HK-2 (cell line): ENCODE measurements at regions not wholly inside any gene's neighbourhood (a gene's known extent, or its start where the extent isn't known, plus 50 kb on each side); places are given as distances from the start of the nearest gene placed in this dataset.

Source experiments
- DNase-seq: peaks from one replicate; pipeline ENCODE4 v3.0.0-alpha.2; 2018; ENCODE audit not compliant: unreplicated experiment

- DNase-seq: no peak
These were observed 578.5 kb downstream of the BMP2 start for GRCh38 chr20:7346026-7346425.

- no peak for DNase-seq
These were observed 579.1 kb downstream of the BMP2 start for GRCh38 chr20:7346562-7346961.

- DNase-seq: no peak
These were observed 579.9 kb downstream of the BMP2 start for GRCh38 chr20:7347409-7347808.

GRCh38 chr20:7348253-7348652, 580.8 kb downstream of the BMP2 start:
- no peak for DNase-seq

- DNase-seq: no peak
These were observed 584.7 kb downstream of the BMP2 start for GRCh38 chr20:7352165-7352564.

GRCh38 chr20:7355051-7355450, 585.2 kb downstream of the HAO1 start:
- DNase-seq: no peak

GRCh38 chr20:7358670-7359069, 581.6 kb downstream of the HAO1 start:
- no peak for DNase-seq

GRCh38 chr20:7359739-7360138, 580.5 kb downstream of the HAO1 start:
- no peak for DNase-seq

- DNase-seq: no peak
These were observed 578.9 kb downstream of the HAO1 start for GRCh38 chr20:7361321-7361720.

GRCh38 chr20:7361931-7362330, 578.3 kb downstream of the HAO1 start:
- no peak for DNase-seq

- DNase-seq: no peak
These were observed 577.7 kb downstream of the HAO1 start for GRCh38 chr20:7362601-7363000.

- no peak for DNase-seq
These were observed 574.1 kb downstream of the HAO1 start for GRCh38 chr20:7366189-7366588.

GRCh38 chr20:7371518-7372163, 568.6 kb downstream of the HAO1 start:
- no peak for DNase-seq

GRCh38 chr20:7375905-7376304, 564.4 kb downstream of the HAO1 start:
- DNase-seq: no peak

- DNase-seq: no peak
These were observed 561.2 kb downstream of the HAO1 start for GRCh38 chr20:7378864-7379605.

- no peak for DNase-seq
These were observed 560.5 kb downstream of the HAO1 start for GRCh38 chr20:7379621-7380220.

- DNase-seq: no peak
These were observed 557.0 kb downstream of the HAO1 start for GRCh38 chr20:7383216-7383615.

GRCh38 chr20:7387638-7388193, 552.5 kb downstream of the HAO1 start:
- DNase-seq: no peak

GRCh38 chr20:7389216-7389615, 551.0 kb downstream of the HAO1 start:
- DNase-seq: no peak

- DNase-seq: no peak
These were observed 547.6 kb downstream of the HAO1 start for GRCh38 chr20:7392542-7393206.

GRCh38 chr20:7399114-7399513, 541.1 kb downstream of the HAO1 start:
- no peak for DNase-seq

GRCh38 chr20:7399575-7399974, 540.7 kb downstream of the HAO1 start:
- DNase-seq: no peak
